Endothelial cell (in vitro differentiated cells): ENCODE measurements at regions not wholly inside any gene's neighbourhood (a gene's known extent, or its start where the extent isn't known, plus 50 kb on each side); places are given as distances from the start of the nearest gene placed in this dataset.

ENCODE experiments used
- DNase-seq: peaks from one replicate; pipeline ENCODE4 v3.0.0; 2021; ENCODE audit warnings: low spot score
- H3K27ac Mint-ChIP-seq: one replicate; pipeline ENCODE4 v1.8.0; 2021; ENCODE audit warnings: mixed read lengths, inconsistent platforms; ENCODE audit not compliant: unreplicated experiment
- H3K27me3 Mint-ChIP-seq: one replicate; pipeline ENCODE4 v1.8.0; 2021; ENCODE audit warnings: mild to moderate bottlenecking, moderate library complexity, mixed read lengths, inconsistent platforms; ENCODE audit not compliant: unreplicated experiment
- H3K36me3 Mint-ChIP-seq: one replicate; pipeline ENCODE4 v1.8.0; 2021; ENCODE audit warnings: mild to moderate bottlenecking, low read depth, mixed read lengths, inconsistent platforms; ENCODE audit not compliant: unreplicated experiment
- H3K4me1 Mint-ChIP-seq: one replicate; pipeline ENCODE4 v1.8.0; 2021; ENCODE audit warnings: mild to moderate bottlenecking, mixed read lengths, inconsistent platforms; ENCODE audit not compliant: unreplicated experiment
- H3K4me3 Mint-ChIP-seq: one replicate; pipeline ENCODE4 v1.8.0; 2021; ENCODE audit warnings: mild to moderate bottlenecking, mixed read lengths, inconsistent platforms; ENCODE audit not compliant: unreplicated experiment
- H3K9me3 Mint-ChIP-seq: one replicate; pipeline ENCODE4 v1.8.0; 2021; ENCODE audit warnings: mixed read lengths, inconsistent platforms; ENCODE audit not compliant: unreplicated experiment
- TF ChIP-seq, protein P1 (sequence below): fragments of 200-600 bp; sonication (generic); IDR thresholded peaks from one replicate; pipeline ENCODE4 v1.5.0; 2021; ENCODE audit warnings: antibody characterized with exemption; ENCODE audit not compliant: unreplicated experiment

DNA sequence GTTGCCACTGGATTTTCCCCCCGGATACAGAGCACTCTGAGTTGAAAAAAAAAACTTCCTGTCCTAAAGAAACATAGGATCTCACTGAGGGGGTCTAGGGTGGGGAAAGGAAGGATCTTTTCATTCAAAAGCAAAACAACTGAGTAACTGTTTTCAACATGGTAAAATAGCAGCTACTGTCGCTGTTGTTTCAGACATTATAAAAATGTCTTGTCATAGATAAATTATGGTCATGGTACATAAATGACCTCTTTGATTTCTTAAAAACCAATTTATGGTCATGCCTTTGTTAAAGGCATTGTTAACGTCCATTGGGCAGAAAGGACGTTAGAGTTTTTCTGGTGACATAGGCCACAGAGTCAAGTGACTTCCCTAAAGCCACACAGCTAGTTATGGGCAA is 180.4 kb upstream of the DTNBP1 start:
- no peaks in the 10 kb centered on the region for H3K27me3 Mint-ChIP-seq
- no peak overlapping the region for H3K27ac Mint-ChIP-seq

GRCh38 chr6:15842727-15843117 is 179.9 kb upstream of the DTNBP1 start:
- no peak overlapping the region for H3K4me3 Mint-ChIP-seq
- no peak overlapping the region for H3K27ac Mint-ChIP-seq
- no peaks in the 10 kb centered on the region for H3K36me3 Mint-ChIP-seq
- TF ChIP-seq, protein P1, sequence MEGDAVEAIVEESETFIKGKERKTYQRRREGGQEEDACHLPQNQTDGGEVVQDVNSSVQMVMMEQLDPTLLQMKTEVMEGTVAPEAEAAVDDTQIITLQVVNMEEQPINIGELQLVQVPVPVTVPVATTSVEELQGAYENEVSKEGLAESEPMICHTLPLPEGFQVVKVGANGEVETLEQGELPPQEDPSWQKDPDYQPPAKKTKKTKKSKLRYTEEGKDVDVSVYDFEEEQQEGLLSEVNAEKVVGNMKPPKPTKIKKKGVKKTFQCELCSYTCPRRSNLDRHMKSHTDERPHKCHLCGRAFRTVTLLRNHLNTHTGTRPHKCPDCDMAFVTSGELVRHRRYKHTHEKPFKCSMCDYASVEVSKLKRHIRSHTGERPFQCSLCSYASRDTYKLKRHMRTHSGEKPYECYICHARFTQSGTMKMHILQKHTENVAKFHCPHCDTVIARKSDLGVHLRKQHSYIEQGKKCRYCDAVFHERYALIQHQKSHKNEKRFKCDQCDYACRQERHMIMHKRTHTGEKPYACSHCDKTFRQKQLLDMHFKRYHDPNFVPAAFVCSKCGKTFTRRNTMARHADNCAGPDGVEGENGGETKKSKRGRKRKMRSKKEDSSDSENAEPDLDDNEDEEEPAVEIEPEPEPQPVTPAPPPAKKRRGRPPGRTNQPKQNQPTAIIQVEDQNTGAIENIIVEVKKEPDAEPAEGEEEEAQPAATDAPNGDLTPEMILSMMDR = no peak
- no peaks in the 10 kb centered on the region for H3K27me3 Mint-ChIP-seq
- peaks cover 4% of the 10 kb centered on the region for H3K4me1 Mint-ChIP-seq
- DNase-seq = no peak
- H3K9me3 Mint-ChIP-seq = no peaks in the 10 kb centered on the region

More for the DNA sequence above, 180.4 kb upstream of the DTNBP1 start:
- no peaks in the 10 kb centered on the region for H3K9me3 Mint-ChIP-seq
- DNase-seq = no peak
- TF ChIP-seq, protein P1 = no peak
- H3K4me3 Mint-ChIP-seq = no peak overlapping the region
- H3K36me3 Mint-ChIP-seq = no peaks in the 10 kb centered on the region
- H3K4me1 Mint-ChIP-seq = peaks cover 4% of the 10 kb centered on the region

GRCh38 chr6:15841937-15842726 is 179.3 kb upstream of the DTNBP1 start:
- H3K36me3 Mint-ChIP-seq = no peaks in the 10 kb centered on the region
- no peaks in the 10 kb centered on the region for H3K27me3 Mint-ChIP-seq
- no peak for DNase-seq
- no peaks in the 10 kb centered on the region for H3K9me3 Mint-ChIP-seq
- H3K27ac Mint-ChIP-seq = no peak overlapping the region
- H3K4me3 Mint-ChIP-seq = no peak overlapping the region
- H3K4me1 Mint-ChIP-seq = peaks cover 4% of the 10 kb centered on the region
- TF ChIP-seq, protein P1 = no peak

DNA sequence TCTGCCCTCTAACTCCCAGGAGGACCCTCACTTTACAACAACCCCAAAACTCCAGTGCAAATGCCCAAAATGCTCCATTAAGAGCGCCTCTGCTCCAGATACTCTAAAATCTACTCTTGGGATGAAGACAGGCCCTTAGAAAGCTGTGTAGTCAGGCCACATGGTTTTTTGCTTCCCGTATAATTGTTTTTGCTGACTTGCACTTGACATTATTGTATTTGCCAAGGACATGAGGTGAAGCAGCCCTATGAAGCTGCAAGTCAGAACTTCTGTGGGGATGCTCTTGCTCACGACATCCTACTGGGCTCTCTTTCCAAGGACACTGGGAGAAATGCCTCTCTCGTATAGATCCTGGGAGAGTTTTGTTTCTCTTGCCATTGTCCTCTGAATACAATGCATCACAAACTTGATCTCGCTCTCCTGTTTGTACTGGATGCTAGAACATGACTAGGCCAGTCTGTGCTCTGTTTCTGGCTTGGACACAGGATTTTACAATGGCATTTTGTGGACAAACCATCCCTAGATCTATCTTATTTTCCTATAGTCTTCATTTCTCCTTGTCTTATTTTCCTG is 177.2 kb upstream of the DTNBP1 start:
- Mint-ChIP-seq H3K9me3 (no peaks in the 10 kb centered on the region), H3K4me3 (no peak overlapping the region), H3K36me3 (no peaks in the 10 kb centered on the region), H3K4me1 (peaks cover 4% of the 10 kb centered on the region), H3K27me3 (no peaks in the 10 kb centered on the region), H3K27ac (no peak overlapping the region)
- TF ChIP-seq, protein P1 = no peak
- DNase-seq = no peak

- DNase-seq = no peak
- H3K27ac Mint-ChIP-seq = no peak overlapping the region
- TF ChIP-seq, protein P1 = no peak
- H3K4me3 Mint-ChIP-seq = no peak overlapping the region
- H3K27me3 Mint-ChIP-seq = no peaks in the 10 kb centered on the region
- no peaks in the 10 kb centered on the region for H3K36me3 Mint-ChIP-seq
- H3K4me1 Mint-ChIP-seq = no peaks in the 10 kb centered on the region
- no peaks in the 10 kb centered on the region for H3K9me3 Mint-ChIP-seq
These were observed 174.4 kb upstream of the DTNBP1 start for GRCh38 chr6:15837205-15837604.
